UCSD-AML1 (cell line): ENCODE measurements at regions not wholly inside any gene's neighbourhood (a gene's known extent, or its start where the extent isn't known, plus 50 kb on each side); places are given as distances from the start of the nearest gene placed in this dataset.

Experiments used
- DNase-seq: peaks from one replicate; lab custom pipeline; 2025; ENCODE audit not compliant: unreplicated experiment; lab: John Stamatoyannopoulos, UW

- no peak for DNase-seq
These were observed 450.6 kb upstream of the PSMD7 start for GRCh38 chr16:73846007-73846330.

- DNase-seq = no peak
These were observed 451.2 kb upstream of the PSMD7 start for GRCh38 chr16:73845238-73846006.

- no peak for DNase-seq
These were observed 455.9 kb upstream of the PSMD7 start for GRCh38 chr16:73840728-73841127.

GRCh38 chr16:73831220-73831619, 465.4 kb upstream of the PSMD7 start:
- DNase-seq = no peak

GRCh38 chr16:73823205-73823849, 473.3 kb upstream of the PSMD7 start:
- DNase-seq = no peak

GRCh38 chr16:73817526-73818324, 478.9 kb upstream of the PSMD7 start:
- no peak for DNase-seq

GRCh38 chr16:73813527-73813926, 483.1 kb upstream of the PSMD7 start:
- DNase-seq = no peak

- DNase-seq = no peak
These were observed 492.2 kb upstream of the PSMD7 start for GRCh38 chr16:73804456-73804855.

- no peak for DNase-seq
These were observed 498.1 kb upstream of the PSMD7 start for GRCh38 chr16:73798471-73798870.

GRCh38 chr16:73797115-73797514, 499.5 kb upstream of the PSMD7 start:
- DNase-seq = no peak

GRCh38 chr16:73796241-73796640, 500.4 kb upstream of the PSMD7 start:
- DNase-seq = no peak

- no peak for DNase-seq
These were observed 501.6 kb upstream of the PSMD7 start for GRCh38 chr16:73794994-73795393.

- DNase-seq = no peak
These were observed 502.7 kb upstream of the PSMD7 start for GRCh38 chr16:73793871-73794437.

- no peak for DNase-seq
These were observed 503.4 kb upstream of the PSMD7 start for GRCh38 chr16:73793260-73793659.

- no peak for DNase-seq
These were observed 504.2 kb upstream of the PSMD7 start for GRCh38 chr16:73792199-73793020.

GRCh38 chr16:73781297-73781696, 515.3 kb upstream of the PSMD7 start:
- no peak for DNase-seq

- DNase-seq = no peak
These were observed 517.7 kb upstream of the PSMD7 start for GRCh38 chr16:73778887-73779286.

- DNase-seq = no peak
These were observed 520.7 kb upstream of the PSMD7 start for GRCh38 chr16:73775841-73776388.

- no peak for DNase-seq
These were observed 525.2 kb upstream of the PSMD7 start for GRCh38 chr16:73771196-73772064.

- no peak for DNase-seq
These were observed 527.8 kb upstream of the PSMD7 start for GRCh38 chr16:73768786-73769203.
